ENCODE measurements at regions not wholly inside any gene's neighbourhood (a gene's known extent, or its start where the extent isn't known, plus 50 kb on each side); places are given as distances from the start of the nearest gene placed in this dataset.

- ATAC-seq (no peak), DNase-seq (no peak)
- no peaks in the 10 kb centered on the region for H3K4me1 ChIP-seq (ENCODE audit: control insufficient read depth in 2 of 2, insufficient read depth in 2 of 2, low read length in 2 of 2)
- Mint-ChIP-seq H3K27me3 (peaks cover 0 to 5% (median 0%) of the 10 kb centered on the region in 5 donors), H3K27ac (no peak overlapping the region), H3K4me1 (no peaks in the 10 kb centered on the region), H3K4me3 (no peak overlapping the region), H3K9me3 (peaks cover 0 to 17% (median 3%) of the 10 kb centered on the region in 11 donors), H3K36me3 (no peaks in the 10 kb centered on the region)
- intact Hi-C loops (cut with micrococcal nuclease) = no loop called here
- H3K9me3 ChIP-seq (ENCODE audit: control insufficient read depth in 2 of 3, low read length in 3 of 3) = no peaks in the 10 kb centered on the region
- ChIA-PET CTCF (no interaction called here), POLR2A (no interaction called here)
- no peaks in the 10 kb centered on the region for H3K36me3 ChIP-seq (ENCODE audit: control insufficient read depth in 2 of 3, insufficient read depth in 3 of 3, low read length in 3 of 3)
- no peak overlapping the region for H3K27ac ChIP-seq (ENCODE audit: low read depth, low read length)
- no peaks in the 10 kb centered on the region for H3K27me3 ChIP-seq (ENCODE audit: control insufficient read depth in 2 of 2, insufficient read depth in 2 of 2, low read length in 2 of 2)
- no peak overlapping the region for H3K4me3 ChIP-seq (ENCODE audit: low read length)
Observed at GRCh38 chr16:65944361-65944760, 422.1 kb upstream of the CDH5 start.

- CTCF ChIA-PET = no interaction called here
- ATAC-seq (no peak), DNase-seq (no peak)
- H3K36me3 Mint-ChIP-seq = peaks cover 0 to 4% (median 0%) of the 10 kb centered on the region in 5 donors
- Histone ChIP-seq H3K4me3 (ENCODE audit: low read length) (no peak overlapping the region), H3K36me3 (ENCODE audit: control insufficient read depth in 2 of 3, insufficient read depth in 3 of 3, low read length in 3 of 3) (no peaks in the 10 kb centered on the region), H3K9me3 (ENCODE audit: control insufficient read depth in 2 of 3, low read length in 3 of 3) (no peaks in the 10 kb centered on the region), H3K27me3 (ENCODE audit: control insufficient read depth in 2 of 2, insufficient read depth in 2 of 2, low read length in 2 of 2) (no peaks in the 10 kb centered on the region), H3K4me1 (ENCODE audit: control insufficient read depth in 2 of 2, insufficient read depth in 2 of 2, low read length in 2 of 2) (no peaks in the 10 kb centered on the region), H3K27ac (ENCODE audit: low read depth, low read length) (no peak overlapping the region)
- intact Hi-C loops (cut with micrococcal nuclease) = no loop called here
- H3K27me3 Mint-ChIP-seq = peaks cover 0 to 10% (median 4%) of the 10 kb centered on the region in 5 donors
- no peaks in the 10 kb centered on the region for H3K4me1 Mint-ChIP-seq
- H3K27ac Mint-ChIP-seq = no peak overlapping the region
- POLR2A ChIA-PET = no interaction called here
- no peak overlapping the region for H3K4me3 Mint-ChIP-seq
- peaks cover 0 to 18% (median 4%) of the 10 kb centered on the region in 11 donors for H3K9me3 Mint-ChIP-seq
Observed at GRCh38 chr16:65940711-65941110, 425.8 kb upstream of the CDH5 start.

GRCh38 chr16:65938083-65938482 is 428.4 kb upstream of the CDH5 start:
- no peaks in the 10 kb centered on the region for H3K27me3 ChIP-seq (ENCODE audit: control insufficient read depth in 2 of 2, insufficient read depth in 2 of 2, low read length in 2 of 2)
- peaks cover 0 to 22% (median 6%) of the 10 kb centered on the region in 11 donors for H3K9me3 Mint-ChIP-seq
- H3K36me3 Mint-ChIP-seq = peaks cover 0 to 6% (median 0%) of the 10 kb centered on the region in 5 donors
- H3K27me3 Mint-ChIP-seq = peaks cover 0 to 12% (median under 1%) of the 10 kb centered on the region in 5 donors
- intact Hi-C loops (cut with micrococcal nuclease) = no loop called here
- no peak overlapping the region for H3K4me3 Mint-ChIP-seq
- ATAC-seq = no peak
- H3K4me1 Mint-ChIP-seq = no peaks in the 10 kb centered on the region
- H3K4me3 ChIP-seq (ENCODE audit: low read length) = no peak overlapping the region
- no peaks in the 10 kb centered on the region for H3K36me3 ChIP-seq (ENCODE audit: control insufficient read depth in 2 of 3, insufficient read depth in 3 of 3, low read length in 3 of 3)
- ChIA-PET POLR2A (no interaction called here), CTCF (no interaction called here)
- DNase-seq = no peak
- no peak overlapping the region for H3K27ac ChIP-seq (ENCODE audit: low read depth, low read length)
- H3K27ac Mint-ChIP-seq = no peak overlapping the region
- no peaks in the 10 kb centered on the region for H3K4me1 ChIP-seq (ENCODE audit: control insufficient read depth in 2 of 2, insufficient read depth in 2 of 2, low read length in 2 of 2)
- no peaks in the 10 kb centered on the region for H3K9me3 ChIP-seq (ENCODE audit: control insufficient read depth in 2 of 3, low read length in 3 of 3)

GRCh38 chr16:65937455-65937854 is 429.0 kb upstream of the CDH5 start:
- H3K9me3 ChIP-seq (ENCODE audit: control insufficient read depth in 2 of 3, low read length in 3 of 3) = no peaks in the 10 kb centered on the region
- H3K27me3 Mint-ChIP-seq = peaks cover 0 to 12% (median 0%) of the 10 kb centered on the region in 5 donors
- ChIA-PET POLR2A (no interaction called here), CTCF (no interaction called here)
- no peaks in the 10 kb centered on the region for H3K36me3 ChIP-seq (ENCODE audit: control insufficient read depth in 2 of 3, insufficient read depth in 3 of 3, low read length in 3 of 3)
- H3K4me1 ChIP-seq (ENCODE audit: control insufficient read depth in 2 of 2, insufficient read depth in 2 of 2, low read length in 2 of 2) = no peaks in the 10 kb centered on the region
- intact Hi-C loops (cut with micrococcal nuclease) = no loop called here
- H3K4me1 Mint-ChIP-seq = no peaks in the 10 kb centered on the region
- no peak overlapping the region for H3K27ac Mint-ChIP-seq
- no peak overlapping the region for H3K27ac ChIP-seq (ENCODE audit: low read depth, low read length)
- DNase-seq (no peak), ATAC-seq (no peak)
- no peak overlapping the region for H3K4me3 ChIP-seq (ENCODE audit: low read length)
- H3K27me3 ChIP-seq (ENCODE audit: control insufficient read depth in 2 of 2, insufficient read depth in 2 of 2, low read length in 2 of 2) = no peaks in the 10 kb centered on the region
- peaks cover 0 to 22% (median 8%) of the 10 kb centered on the region in 11 donors for H3K9me3 Mint-ChIP-seq
- peaks cover 0 to 6% (median 0%) of the 10 kb centered on the region in 5 donors for H3K36me3 Mint-ChIP-seq
- no peak overlapping the region for H3K4me3 Mint-ChIP-seq

- Mint-ChIP-seq H3K4me1 (no peaks in the 10 kb centered on the region), H3K27ac (no peak overlapping the region), H3K4me3 (no peak overlapping the region), H3K27me3 (peaks cover 0 to 12% (median 0%) of the 10 kb centered on the region in 5 donors), H3K9me3 (peaks cover 1 to 22% (median 9%) of the 10 kb centered on the region in 11 donors), H3K36me3 (peaks cover 0 to 6% (median 0%) of the 10 kb centered on the region in 5 donors)
- ChIA-PET CTCF (no interaction called here), POLR2A (no interaction called here)
- no peak overlapping the region for H3K4me3 ChIP-seq (ENCODE audit: low read length)
- H3K27me3 ChIP-seq (ENCODE audit: control insufficient read depth in 2 of 2, insufficient read depth in 2 of 2, low read length in 2 of 2) = no peaks in the 10 kb centered on the region
- no peak for ATAC-seq
- intact Hi-C loops (cut with micrococcal nuclease) = no loop called here
- H3K36me3 ChIP-seq (ENCODE audit: control insufficient read depth in 2 of 3, insufficient read depth in 3 of 3, low read length in 3 of 3) = no peaks in the 10 kb centered on the region
- no peak for DNase-seq
- H3K4me1 ChIP-seq (ENCODE audit: control insufficient read depth in 2 of 2, insufficient read depth in 2 of 2, low read length in 2 of 2) = no peaks in the 10 kb centered on the region
- no peaks in the 10 kb centered on the region for H3K9me3 ChIP-seq (ENCODE audit: control insufficient read depth in 2 of 3, low read length in 3 of 3)
- H3K27ac ChIP-seq (ENCODE audit: low read depth, low read length) = no peak overlapping the region
Observed at GRCh38 chr16:65936096-65936495, 430.4 kb upstream of the CDH5 start.

- Histone ChIP-seq H3K9me3 (ENCODE audit: control insufficient read depth in 2 of 3, low read length in 3 of 3) (no peaks in the 10 kb centered on the region), H3K4me3 (ENCODE audit: low read length) (no peak overlapping the region), H3K27me3 (ENCODE audit: control insufficient read depth in 2 of 2, insufficient read depth in 2 of 2, low read length in 2 of 2) (no peaks in the 10 kb centered on the region), H3K4me1 (ENCODE audit: control insufficient read depth in 2 of 2, insufficient read depth in 2 of 2, low read length in 2 of 2) (no peaks in the 10 kb centered on the region), H3K36me3 (ENCODE audit: control insufficient read depth in 2 of 3, insufficient read depth in 3 of 3, low read length in 3 of 3) (no peaks in the 10 kb centered on the region), H3K27ac (ENCODE audit: low read depth, low read length) (no peak overlapping the region)
- POLR2A ChIA-PET = no interaction called here
- Mint-ChIP-seq H3K4me1 (no peaks in the 10 kb centered on the region), H3K27ac (no peak overlapping the region), H3K36me3 (peaks cover 0 to 6% (median 0%) of the 10 kb centered on the region in 5 donors), H3K9me3 (peaks cover 1 to 32% (median 13%) of the 10 kb centered on the region in 11 donors), H3K4me3 (no peak overlapping the region), H3K27me3 (peaks cover 0 to 9% (median 0%) of the 10 kb centered on the region in 5 donors)
- CTCF ChIA-PET = no interaction called here
- intact Hi-C loops (cut with micrococcal nuclease) = no loop called here
- ATAC-seq = no peak
- DNase-seq = no peak
Observed at GRCh38 chr16:65934443-65934842, 432.0 kb upstream of the CDH5 start.

- Histone ChIP-seq H3K9me3 (ENCODE audit: control insufficient read depth in 2 of 3, low read length in 3 of 3) (no peaks in the 10 kb centered on the region), H3K4me3 (ENCODE audit: low read length) (no peak overlapping the region), H3K27ac (ENCODE audit: low read depth, low read length) (no peak overlapping the region), H3K4me1 (ENCODE audit: control insufficient read depth in 2 of 2, insufficient read depth in 2 of 2, low read length in 2 of 2) (no peaks in the 10 kb centered on the region), H3K36me3 (ENCODE audit: control insufficient read depth in 2 of 3, insufficient read depth in 3 of 3, low read length in 3 of 3) (no peaks in the 10 kb centered on the region), H3K27me3 (ENCODE audit: control insufficient read depth in 2 of 2, insufficient read depth in 2 of 2, low read length in 2 of 2) (no peaks in the 10 kb centered on the region)
- intact Hi-C loops (cut with micrococcal nuclease) = no loop called here
- H3K27ac Mint-ChIP-seq = no peak overlapping the region
- POLR2A ChIA-PET = no interaction called here
- no peaks in the 10 kb centered on the region for H3K4me1 Mint-ChIP-seq
- DNase-seq (no peak), ATAC-seq (no peak)
- H3K36me3 Mint-ChIP-seq = peaks cover 0 to 6% (median 0%) of the 10 kb centered on the region in 5 donors
- peaks cover 0 to 7% (median 0%) of the 10 kb centered on the region in 5 donors for H3K27me3 Mint-ChIP-seq
- CTCF ChIA-PET = no interaction called here
- peaks cover 3 to 35% (median 14%) of the 10 kb centered on the region in 11 donors for H3K9me3 Mint-ChIP-seq
- no peak overlapping the region for H3K4me3 Mint-ChIP-seq
Observed at GRCh38 chr16:65933703-65934102, 432.8 kb upstream of the CDH5 start.

All from naive thymus-derived CD4-positive, alpha-beta T cell (primary cell).